ENCODE measurements at regions not wholly inside any gene's neighbourhood (a gene's known extent, or its start where the extent isn't known, plus 50 kb on each side); places are given as distances from the start of the nearest gene placed in this dataset.

DNA sequence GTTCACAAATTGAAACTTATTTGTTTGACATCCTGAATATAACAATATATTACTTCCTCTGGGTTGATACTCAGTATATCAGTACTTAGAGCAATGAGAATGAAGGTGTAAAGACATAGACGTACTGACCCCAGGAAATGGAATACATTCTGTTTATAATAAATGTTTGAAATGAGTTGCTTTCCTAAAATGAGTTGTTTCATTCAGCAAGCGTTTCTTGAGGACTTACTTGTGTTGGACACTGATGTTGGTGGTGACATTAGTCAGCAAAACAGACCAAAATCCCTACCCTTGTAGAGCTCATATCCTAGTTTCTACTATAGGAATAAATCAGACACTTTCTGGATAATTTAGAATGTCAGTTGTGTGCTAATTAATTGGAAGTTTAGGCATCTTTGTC is 184.3 kb downstream of the ZDHHC21 start:
- TF ChIP-seq CTCF (IDR thresholded peaks at IDR 0.05) = no peak
- no peak for ATAC-seq (ENCODE audit: low FRiP score)
- no peak for DNase-seq (ENCODE audit: low spot score)

DNA sequence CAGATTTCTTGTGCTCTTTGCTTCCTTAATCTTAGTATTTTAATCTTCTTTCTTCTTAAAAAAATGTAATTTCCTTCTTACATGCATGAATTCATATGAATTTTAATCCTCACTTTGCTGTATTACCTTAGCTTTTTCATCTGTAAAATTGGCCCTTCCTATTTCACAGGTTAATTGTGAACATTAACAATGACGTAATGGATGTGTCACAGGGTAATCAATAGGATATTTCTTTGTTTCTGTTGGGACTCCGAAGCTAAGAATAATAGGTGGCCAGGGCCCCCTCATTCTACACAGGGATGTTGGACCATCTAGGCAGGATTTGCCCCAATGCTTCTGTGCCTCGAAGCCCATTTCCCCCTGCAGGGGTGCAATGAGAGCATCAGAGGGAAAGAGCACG is 187.4 kb upstream of the NFIB start:
- TF ChIP-seq CTCF (IDR thresholded peaks at IDR 0.05) = no peak
- DNase-seq (ENCODE audit: low spot score) (no peak), ATAC-seq (ENCODE audit: low FRiP score) (no peak)

DNA sequence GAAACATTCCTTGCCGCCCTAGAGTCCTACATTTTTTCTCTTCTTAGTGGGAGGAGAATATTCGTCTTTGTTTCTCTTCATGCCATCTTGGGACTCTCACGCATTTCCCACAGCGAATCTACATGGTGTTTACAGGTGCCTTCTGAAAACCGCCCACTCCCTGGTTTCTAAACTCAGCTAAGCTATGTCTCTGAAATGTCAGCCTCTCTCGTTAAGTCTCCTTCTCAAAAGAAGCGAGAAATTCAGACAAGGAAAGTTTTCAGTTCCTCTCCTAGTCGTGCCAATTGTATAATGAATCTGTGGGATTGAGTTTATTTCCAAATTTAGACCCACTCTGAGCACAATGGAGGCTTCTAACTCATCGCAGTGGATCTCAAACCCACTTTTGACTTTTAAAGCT is 186.8 kb upstream of the NFIB start:
- TF ChIP-seq CTCF (IDR thresholded peaks at IDR 0.05) = no peak
- no peak for ATAC-seq (ENCODE audit: low FRiP score)
- DNase-seq (ENCODE audit: low spot score) = no peak

DNA sequence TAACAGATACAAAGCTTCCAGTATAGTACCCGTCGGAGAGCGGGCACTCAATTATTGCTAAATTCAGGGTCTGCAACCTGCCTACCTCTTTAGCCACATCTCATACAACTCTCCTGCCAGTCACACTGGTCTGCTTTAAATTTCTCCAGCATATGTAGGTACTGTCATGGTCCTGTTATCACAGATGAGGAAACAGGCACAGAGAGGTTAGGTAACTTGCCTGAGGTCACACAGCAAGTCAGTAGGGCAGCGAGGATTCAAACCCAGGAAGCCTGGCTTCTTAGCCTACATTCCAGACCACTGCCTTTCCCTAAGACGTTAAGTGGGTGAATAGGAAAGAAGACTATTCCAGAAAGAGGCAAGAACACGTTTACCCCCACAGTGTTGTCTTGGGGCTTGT is 186.0 kb upstream of the NFIB start:
- no peak for TF ChIP-seq CTCF (IDR thresholded peaks at IDR 0.05)
- no peak for DNase-seq (ENCODE audit: low spot score)
- no peak for ATAC-seq (ENCODE audit: low FRiP score)

GRCh38 chr9:14498824-14499223 is 184.9 kb upstream of the NFIB start:
- DNase-seq (ENCODE audit: low spot score) (no peak), ATAC-seq (ENCODE audit: low FRiP score) (no peak)
- no peak for TF ChIP-seq CTCF (IDR thresholded peaks at IDR 0.05)

GRCh38 chr9:14497476-14497875 is 183.5 kb upstream of the NFIB start:
- TF ChIP-seq CTCF (IDR thresholded peaks at IDR 0.05) = no peak
- no peak for ATAC-seq (ENCODE audit: low FRiP score)
- no peak for DNase-seq (ENCODE audit: low spot score)

DNA sequence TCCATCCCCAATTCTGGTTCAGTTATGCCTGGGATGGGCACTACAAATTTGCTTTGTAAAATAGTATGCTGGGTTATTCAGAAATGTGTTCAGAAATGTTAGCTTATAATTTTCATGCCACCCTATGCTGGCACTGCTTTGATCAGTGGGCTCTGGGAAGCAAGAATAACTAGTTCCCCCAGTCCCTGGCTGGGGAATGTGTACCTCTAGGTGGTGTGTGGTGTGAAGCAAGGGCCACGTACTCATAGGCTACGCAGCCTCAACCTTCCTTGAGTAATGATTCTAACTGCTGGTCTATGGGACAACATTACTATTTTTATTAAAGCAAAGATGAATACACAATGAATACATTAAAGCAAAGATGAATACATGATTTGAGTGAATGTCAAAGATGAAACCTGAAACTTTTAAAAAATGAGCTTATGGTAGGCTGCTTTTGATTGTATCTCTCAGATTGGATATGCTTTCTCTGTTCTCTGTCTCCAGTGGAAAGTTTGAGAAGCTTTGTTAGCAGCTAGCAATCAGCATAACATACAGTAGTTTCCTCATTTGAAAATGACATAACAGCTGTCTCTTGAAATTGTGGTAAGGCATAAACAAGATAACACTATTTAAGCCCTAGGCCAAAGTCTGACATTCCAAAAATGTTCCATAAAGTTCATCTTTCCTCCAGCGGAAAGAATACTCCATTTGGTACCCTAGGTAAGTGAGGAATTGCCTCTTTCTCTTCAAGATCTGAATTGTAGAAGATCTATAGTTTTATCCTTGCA is 174.7 kb upstream of the NFIB start:
- DNase-seq (ENCODE audit: low spot score) (no peak), ATAC-seq (ENCODE audit: low FRiP score) (no peak)
- TF ChIP-seq CTCF (IDR thresholded peaks at IDR 0.05) = no peak
